Hepatocyte (in vitro differentiated cells): ENCODE measurements at regions not wholly inside any gene's neighbourhood (a gene's known extent, or its start where the extent isn't known, plus 50 kb on each side); places are given as distances from the start of the nearest gene placed in this dataset.

Experiments used
- DNase-seq: peaks from one replicate; pipeline ENCODE4 v3.0.0-alpha.2; 2016; ENCODE audit warnings: low spot score
- H2AFZ ChIP-seq: fragments of 200-600 bp; sonication (generic); 2 replicates; pipeline ENCODE4 v1.6.0; 2016; ENCODE audit warnings: antibody characterized with exemption, mild to moderate bottlenecking
- H3K27ac ChIP-seq: fragments of 200-600 bp; sonication (generic); 2 replicates; pipeline ENCODE4 v1.5.1; 2016; ENCODE audit warnings: mild to moderate bottlenecking
- H3K27me3 ChIP-seq: fragments of 200-600 bp; sonication (generic); 2 replicates; pipeline ENCODE4 v1.6.1; 2016
- H3K36me3 ChIP-seq: fragments of 200-600 bp; sonication (generic); replicated peaks from 2 replicates; pipeline ENCODE4 v1.5.1; 2016; ENCODE audit warnings: low read depth; ENCODE audit not compliant: insufficient read depth
- H3K4me1 ChIP-seq: fragments of 200-600 bp; sonication (generic); 2 replicates; pipeline ENCODE4 v1.5.1; 2016; ENCODE audit warnings: mild to moderate bottlenecking, moderate library complexity; ENCODE audit not compliant: insufficient read depth
- H3K4me2 ChIP-seq: fragments of 200-600 bp; sonication (generic); 2 replicates; pipeline ENCODE4 v1.6.0; 2016
- H3K4me3 ChIP-seq: fragments of 200-600 bp; sonication (generic); 2 replicates; pipeline ENCODE4 v1.5.1; 2016; ENCODE audit warnings: mild to moderate bottlenecking
- H3K79me2 ChIP-seq: fragments of 200-600 bp; sonication (generic); 2 replicates; pipeline ENCODE4 v1.6.0; 2017; ENCODE audit warnings: mild to moderate bottlenecking
- H3K9me2 ChIP-seq: fragments of 200-600 bp; sonication (generic); replicated peaks from 2 replicates; pipeline ENCODE4 v1.6.0; 2017; ENCODE audit warnings: mild to moderate bottlenecking; ENCODE audit not compliant: insufficient read depth
- H3K9me3 ChIP-seq: fragments of 200-600 bp; sonication (generic); 2 replicates; pipeline ENCODE4 v1.5.1; 2016; ENCODE audit warnings: low read depth, mild to moderate bottlenecking
- H4K20me1 ChIP-seq: fragments of 200-600 bp; sonication (generic); 2 replicates; pipeline ENCODE4 v1.6.0; 2016; ENCODE audit warnings: mild to moderate bottlenecking; ENCODE audit not compliant: insufficient read depth, poor library complexity, severe bottlenecking
- CTCF ChIP-seq: fragments of 200-600 bp; sonication (generic); IDR thresholded peaks from 2 replicates; pipeline ENCODE4 v1.5.1; 2016; ENCODE audit warnings: antibody characterized with exemption, mild to moderate bottlenecking; ENCODE audit not compliant: poor library complexity
- EZH2 ChIP-seq: fragments of 200-600 bp; sonication (generic); IDR thresholded peaks from 2 replicates; pipeline ENCODE4 v1.6.1; 2016; ENCODE audit warnings: antibody characterized with exemption, mild to moderate bottlenecking, borderline replicate concordance
- EZH2phosphoT487 ChIP-seq: fragments of 200-600 bp; sonication (generic); IDR thresholded peaks from one replicate; pipeline ENCODE4 v1.6.1; 2018; ENCODE audit warnings: antibody characterized with exemption, mild to moderate bottlenecking, low read depth, moderate library complexity; ENCODE audit not compliant: unreplicated experiment, severe bottlenecking
- WGBS: methylation state at CpG from one replicate; pipeline ENCODE4 v1.1.6; 2016; ENCODE audit warnings: low lambda C conversion rate; ENCODE audit errors: missing lambda C conversion rate; 5-methylcytosine and 5-hydroxymethylcytosine counted together

- no peak overlapping the region for H3K4me2 ChIP-seq
- no peak for TF ChIP-seq EZH2
- TF ChIP-seq EZH2phosphoT487: no peak
- TF ChIP-seq CTCF: no peak
- no peak overlapping the region for H2AFZ ChIP-seq
- no peaks in the 10 kb centered on the region for H4K20me1 ChIP-seq
- H3K9me3 ChIP-seq: no peaks in the 10 kb centered on the region
- 68% methylated on average over 5 of the region's 5 CpGs for WGBS
- no peak overlapping the region for H3K4me3 ChIP-seq
- no peak overlapping the region for H3K27ac ChIP-seq
- H3K36me3 ChIP-seq: no peaks in the 10 kb centered on the region
- DNase-seq: no peak
- H3K4me1 ChIP-seq: no peaks in the 10 kb centered on the region
- H3K9me2 ChIP-seq: no peaks in the 10 kb centered on the region
- no peaks in the 10 kb centered on the region for H3K27me3 ChIP-seq
- no peaks in the 10 kb centered on the region for H3K79me2 ChIP-seq
Observed at GRCh38 chr6:148186916-148187315, 155.7 kb upstream of the SASH1 start.

GRCh38 chr6:148192310-148192709, 150.3 kb upstream of the SASH1 start:
- Histone ChIP-seq H3K36me3 (no peaks in the 10 kb centered on the region), H3K27ac (no peak overlapping the region), H3K4me2 (no peak overlapping the region), H3K79me2 (no peaks in the 10 kb centered on the region), H3K4me1 (no peaks in the 10 kb centered on the region), H3K9me3 (no peaks in the 10 kb centered on the region), H4K20me1 (no peaks in the 10 kb centered on the region), H3K9me2 (no peaks in the 10 kb centered on the region), H3K27me3 (no peaks in the 10 kb centered on the region), H3K4me3 (no peak overlapping the region), H2AFZ (no peak overlapping the region)
- TF ChIP-seq CTCF: no peak
- no peak for TF ChIP-seq EZH2phosphoT487
- no peak for TF ChIP-seq EZH2
- no peak for DNase-seq
- 89% methylated on average over 4 of the region's 4 CpGs for WGBS

GRCh38 chr6:148193063-148193680, 149.5 kb upstream of the SASH1 start:
- Histone ChIP-seq H2AFZ (no peak overlapping the region), H4K20me1 (no peaks in the 10 kb centered on the region), H3K27ac (no peak overlapping the region), H3K4me2 (no peak overlapping the region), H3K36me3 (no peaks in the 10 kb centered on the region), H3K79me2 (no peaks in the 10 kb centered on the region), H3K9me2 (no peaks in the 10 kb centered on the region), H3K9me3 (no peaks in the 10 kb centered on the region), H3K27me3 (no peaks in the 10 kb centered on the region), H3K4me1 (no peaks in the 10 kb centered on the region), H3K4me3 (no peak overlapping the region)
- no peak for TF ChIP-seq EZH2
- TF ChIP-seq CTCF: no peak
- TF ChIP-seq EZH2phosphoT487: no peak
- 85% methylated on average over 5 of the region's 5 CpGs for WGBS
- DNase-seq: no peak
